ENCODE measurements at regions not wholly inside any gene's neighbourhood (a gene's known extent, or its start where the extent isn't known, plus 50 kb on each side); places are given as distances from the start of the nearest gene placed in this dataset.

GRCh38 chr9:135397142-135397541 lies 82.4 kb upstream of the PPP1R26 start:
- Histone ChIP-seq H3K9me3 (no peaks in the 10 kb centered on the region), H3K4me3 (no peak overlapping the region), H3K27ac (no peak overlapping the region), H3K4me1 (no peaks in the 10 kb centered on the region), H3K27me3 (no peaks in the 10 kb centered on the region), H3K36me3 (no peaks in the 10 kb centered on the region)
- ATAC-seq (no peak), DNase-seq (no peak)
- intact Hi-C loops (cut with DNase I), result no loop called here
- no peak for TF ChIP-seq CTCF (IDR thresholded peaks at IDR 0.05)

GRCh38 chr9:135399000-135399649 lies 80.5 kb upstream of the PPP1R26 start:
- Histone ChIP-seq H3K4me1 (no peaks in the 10 kb centered on the region), H3K27me3 (no peaks in the 10 kb centered on the region), H3K27ac (no peak overlapping the region), H3K4me3 (no peak overlapping the region), H3K36me3 (no peaks in the 10 kb centered on the region), H3K9me3 (no peaks in the 10 kb centered on the region)
- intact Hi-C loops (cut with DNase I), result no loop called here
- ATAC-seq, result no peak
- DNase-seq, result no peak
- TF ChIP-seq CTCF (IDR thresholded peaks at IDR 0.05), result no peak

GRCh38 chr9:135400496-135400895 lies 79.1 kb upstream of the PPP1R26 start:
- no peaks in the 10 kb centered on the region for H3K4me1 ChIP-seq
- no peak overlapping the region for H3K4me3 ChIP-seq
- intact Hi-C loops (cut with DNase I), result no loop called here

GRCh38 chr9:135401218-135401617 lies 78.4 kb upstream of the PPP1R26 start:
- TF ChIP-seq CTCF (IDR thresholded peaks at IDR 0.05), result no peak
- no peak for ATAC-seq
- no peak for DNase-seq
- Histone ChIP-seq H3K27ac (no peak overlapping the region), H3K36me3 (no peaks in the 10 kb centered on the region), H3K9me3 (no peaks in the 10 kb centered on the region), H3K27me3 (no peaks in the 10 kb centered on the region), H3K4me3 (no peak overlapping the region), H3K4me1 (no peaks in the 10 kb centered on the region)
- intact Hi-C loops (cut with DNase I), result no loop called here

More at GRCh38 chr9:135400496-135400895, 79.1 kb upstream of the PPP1R26 start:
- Histone ChIP-seq H3K36me3 (no peaks in the 10 kb centered on the region), H3K9me3 (no peaks in the 10 kb centered on the region), H3K27me3 (no peaks in the 10 kb centered on the region), H3K27ac (no peak overlapping the region)
- DNase-seq (no peak), ATAC-seq (no peak)
- TF ChIP-seq CTCF (IDR thresholded peaks at IDR 0.05), result no peak

GRCh38 chr9:135402048-135402738 lies 77.4 kb upstream of the PPP1R26 start:
- intact Hi-C loops (cut with DNase I), result no loop called here
- Histone ChIP-seq H3K9me3 (no peaks in the 10 kb centered on the region), H3K27me3 (no peaks in the 10 kb centered on the region), H3K4me3 (no peak overlapping the region), H3K4me1 (no peaks in the 10 kb centered on the region), H3K36me3 (no peaks in the 10 kb centered on the region), H3K27ac (no peak overlapping the region)
- DNase-seq (peak; percentile 48), ATAC-seq (no peak)
- no peak for TF ChIP-seq CTCF (IDR thresholded peaks at IDR 0.05)
